TTC549 (cell line): ENCODE measurements at regions not wholly inside any gene's neighbourhood (a gene's known extent, or its start where the extent isn't known, plus 50 kb on each side); places are given as distances from the start of the nearest gene placed in this dataset.

Source experiments
- FAIRE-seq: peaks from 2 replicates; lab custom pipeline; 2012; peaks lifted over from hg19 to GRCh38; lab: Jason Lieb, UNC

- no peak for FAIRE-seq
Observed at GRCh38 chr10:1989090-1989489, 251.8 kb upstream of the ADARB2 start.

- FAIRE-seq, result no peak
Observed at GRCh38 chr10:1981976-1982375, 244.7 kb upstream of the ADARB2 start.

GRCh38 chr10:1980459-1980858 lies 243.1 kb upstream of the ADARB2 start:
- no peak for FAIRE-seq

- FAIRE-seq, result no peak
Observed at GRCh38 chr10:1978584-1978983, 241.3 kb upstream of the ADARB2 start.

- FAIRE-seq, result no peak
Observed at GRCh38 chr10:1977461-1977860, 240.1 kb upstream of the ADARB2 start.

GRCh38 chr10:1972406-1972805 lies 235.1 kb upstream of the ADARB2 start:
- no peak for FAIRE-seq

- FAIRE-seq, result no peak
Observed at GRCh38 chr10:1968257-1969033, 231.1 kb upstream of the ADARB2 start.

- FAIRE-seq, result no peak
Observed at GRCh38 chr10:1966712-1967376, 229.5 kb upstream of the ADARB2 start.

- FAIRE-seq, result no peak
Observed at GRCh38 chr10:1964476-1964875, 227.2 kb upstream of the ADARB2 start.

- FAIRE-seq, result no peak
Observed at GRCh38 chr10:1963341-1963740, 226.0 kb upstream of the ADARB2 start.

GRCh38 chr10:1961989-1962388 lies 224.7 kb upstream of the ADARB2 start:
- no peak for FAIRE-seq

GRCh38 chr10:1960982-1961381 lies 223.7 kb upstream of the ADARB2 start:
- FAIRE-seq, result no peak

GRCh38 chr10:1957057-1957456 lies 219.7 kb upstream of the ADARB2 start:
- FAIRE-seq, result no peak

GRCh38 chr10:1954300-1954699 lies 217.0 kb upstream of the ADARB2 start:
- no peak for FAIRE-seq

GRCh38 chr10:1952126-1953095 lies 215.1 kb upstream of the ADARB2 start:
- no peak for FAIRE-seq

- no peak for FAIRE-seq
Observed at GRCh38 chr10:1950803-1951495, 213.6 kb upstream of the ADARB2 start.

- no peak for FAIRE-seq
Observed at GRCh38 chr10:1947464-1948003, 210.2 kb upstream of the ADARB2 start.

GRCh38 chr10:1944487-1944886 lies 207.2 kb upstream of the ADARB2 start:
- FAIRE-seq, result no peak

- no peak for FAIRE-seq
Observed at GRCh38 chr10:1942478-1942877, 205.2 kb upstream of the ADARB2 start.

GRCh38 chr10:1939016-1939415 lies 201.7 kb upstream of the ADARB2 start:
- no peak for FAIRE-seq

GRCh38 chr10:1938317-1938716 lies 201.0 kb upstream of the ADARB2 start:
- FAIRE-seq, result no peak

GRCh38 chr10:1935912-1936311 lies 198.6 kb upstream of the ADARB2 start:
- FAIRE-seq, result no peak
